HUDEP-2 (cell line): ENCODE measurements at regions not wholly inside any gene's neighbourhood (a gene's known extent, or its start where the extent isn't known, plus 50 kb on each side); places are given as distances from the start of the nearest gene placed in this dataset.

ENCODE experiments used
- DNase-seq, 76 experiments: peaks; one replicate each; lab custom pipeline; 2025; ENCODE audit not compliant: unreplicated experiment in 76 of 76; lab: John Stamatoyannopoulos, UW

DNA sequence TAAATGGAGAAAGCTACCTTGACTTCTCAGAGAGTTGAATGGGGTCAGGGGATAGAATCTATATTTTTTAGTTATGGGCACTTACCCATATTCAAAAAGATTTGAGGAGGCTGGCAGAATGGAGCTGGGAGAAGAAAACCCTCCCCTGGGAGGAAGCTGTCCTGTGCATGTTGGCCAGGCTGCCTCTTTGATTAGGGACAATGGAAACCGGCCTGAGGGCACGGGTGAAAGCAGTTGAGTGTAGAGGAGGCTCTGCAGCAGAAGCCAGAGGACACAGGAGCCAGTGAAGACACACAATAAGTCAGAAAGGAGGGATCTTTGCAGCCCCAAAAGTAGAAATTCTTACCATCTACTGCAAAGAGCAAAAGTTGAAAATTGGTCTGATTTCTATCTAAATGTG is 66.6 kb upstream of the B3GAT1 start:
- DNase-seq = no peak

DNA sequence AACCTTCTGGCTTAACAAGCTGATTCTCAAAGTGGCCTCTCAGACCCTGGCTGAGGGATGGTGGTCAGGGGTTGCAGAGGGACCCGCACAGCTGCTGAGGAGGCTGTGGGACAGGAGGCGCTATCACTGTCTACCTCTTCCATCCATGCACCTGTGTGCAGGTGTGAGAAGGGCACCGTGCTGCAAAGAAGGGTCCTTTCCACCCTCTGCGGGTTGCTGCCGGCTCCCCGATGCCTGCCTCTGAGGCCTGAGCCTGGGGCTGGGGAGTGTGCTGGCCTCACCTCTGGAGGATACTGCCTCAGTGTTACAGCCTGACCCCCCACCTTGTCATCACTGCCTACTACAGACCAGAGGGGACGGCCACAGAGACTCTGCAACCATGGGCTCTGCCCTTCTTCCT is 66.1 kb upstream of the B3GAT1 start:
- no peak for DNase-seq

- DNase-seq = no peak
Observed at GRCh38 chr11:134477486-134477885, 65.4 kb upstream of the B3GAT1 start.

GRCh38 chr11:134476435-134477021 is 64.5 kb upstream of the B3GAT1 start:
- peak in 3 of 76 experiments; percentile 5 to 16 (median 10) for DNase-seq

GRCh38 chr11:134475951-134476350 is 63.9 kb upstream of the B3GAT1 start:
- no peak for DNase-seq

DNA sequence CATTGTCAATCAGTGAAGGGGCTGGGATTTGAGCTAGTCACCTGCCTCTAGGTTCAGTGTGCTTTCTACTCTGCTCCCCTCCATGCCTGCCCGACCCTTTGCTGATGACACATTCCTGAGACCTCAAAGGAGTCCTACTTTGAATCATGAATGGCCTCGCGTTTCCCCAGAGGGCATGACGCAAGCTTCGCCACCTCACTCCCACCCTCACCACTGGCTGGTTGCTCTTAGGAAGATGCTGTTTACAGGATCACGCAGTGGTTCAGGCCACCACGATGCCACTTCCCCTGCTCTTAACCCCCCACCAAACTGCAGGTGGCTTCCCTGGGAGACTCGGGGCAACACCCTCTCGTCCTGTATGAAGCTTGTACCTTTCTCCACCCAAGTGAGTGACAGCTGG is 62.9 kb upstream of the B3GAT1 start:
- no peak for DNase-seq

DNA sequence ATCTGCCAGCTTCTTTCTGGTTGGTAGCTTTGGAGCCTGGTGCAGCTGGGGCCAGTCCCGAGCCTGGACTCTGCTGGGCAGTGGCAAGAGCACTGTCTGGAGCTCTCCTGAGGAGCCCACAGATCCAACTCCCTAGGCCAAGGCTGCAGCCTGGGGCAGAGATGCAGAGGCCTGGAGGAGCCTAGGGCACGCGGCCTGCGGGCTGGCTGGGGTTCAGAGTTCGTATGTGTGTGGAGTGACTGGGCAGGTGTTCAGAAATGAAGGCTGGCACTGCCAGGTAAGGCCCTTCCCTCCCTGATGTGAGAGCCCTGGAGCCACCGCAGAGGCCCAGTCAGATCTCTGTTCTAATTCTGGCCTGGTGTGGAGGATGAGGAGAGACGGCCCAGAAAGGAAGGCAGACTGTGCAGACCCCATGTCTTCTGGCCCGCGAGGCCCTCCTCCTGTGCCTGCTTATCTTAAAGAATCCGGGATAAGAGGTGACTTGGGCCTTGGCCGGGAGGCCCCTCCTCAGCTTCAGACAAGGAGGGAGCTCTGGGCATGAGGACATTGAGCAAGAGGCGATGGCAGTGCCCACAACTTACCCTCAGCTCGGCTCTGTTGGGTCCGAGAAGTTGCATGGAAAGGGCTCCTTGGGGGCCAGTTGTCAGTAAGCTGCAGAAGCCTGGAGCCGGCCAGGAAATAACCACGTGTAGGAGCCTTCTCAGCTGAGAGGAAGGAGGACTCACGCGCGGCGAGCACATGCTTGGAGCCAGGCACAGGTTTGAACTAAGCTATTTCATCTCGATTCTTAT is 62.2 kb upstream of the B3GAT1 start:
- DNase-seq = no peak

DNA sequence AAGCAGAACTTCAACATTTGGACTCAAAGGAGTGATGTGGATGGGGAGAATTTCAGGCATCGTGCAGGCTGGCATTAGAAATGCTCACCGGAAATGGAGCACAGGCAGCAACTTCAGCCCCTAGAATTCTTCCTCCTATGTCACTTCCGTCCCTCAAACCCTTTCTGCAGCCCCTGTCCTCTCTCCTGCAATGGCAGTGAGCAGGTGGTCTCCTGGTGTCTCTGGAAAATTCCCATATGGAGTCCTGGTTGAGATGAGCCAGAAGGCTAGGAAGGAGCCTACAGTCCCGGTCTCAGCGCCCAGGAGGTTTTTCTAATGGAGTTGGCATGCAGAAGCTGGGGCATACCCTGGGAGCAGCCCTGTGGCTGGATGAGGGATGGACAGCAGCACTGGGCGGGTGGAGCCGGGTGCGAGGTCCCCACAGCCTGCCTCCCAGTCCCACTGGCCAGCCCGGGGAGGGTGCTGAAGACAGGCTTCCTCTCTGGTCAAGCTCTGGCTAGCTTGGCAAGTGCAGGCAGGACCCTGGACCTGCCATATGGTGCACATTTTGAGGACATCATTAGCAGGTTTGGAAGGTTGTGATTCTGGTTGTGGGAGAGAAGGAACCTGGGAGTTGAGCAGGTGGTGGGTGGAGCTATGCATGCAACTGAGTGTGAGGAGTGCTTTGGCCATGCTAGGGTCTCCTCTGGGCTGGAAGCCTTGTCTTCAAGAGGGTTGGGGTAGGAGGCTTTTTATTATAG is 59.8 kb upstream of the B3GAT1 start:
- DNase-seq = no peak

- no peak for DNase-seq
Observed at GRCh38 chr11:134471087-134471715, 59.2 kb upstream of the B3GAT1 start.

DNA sequence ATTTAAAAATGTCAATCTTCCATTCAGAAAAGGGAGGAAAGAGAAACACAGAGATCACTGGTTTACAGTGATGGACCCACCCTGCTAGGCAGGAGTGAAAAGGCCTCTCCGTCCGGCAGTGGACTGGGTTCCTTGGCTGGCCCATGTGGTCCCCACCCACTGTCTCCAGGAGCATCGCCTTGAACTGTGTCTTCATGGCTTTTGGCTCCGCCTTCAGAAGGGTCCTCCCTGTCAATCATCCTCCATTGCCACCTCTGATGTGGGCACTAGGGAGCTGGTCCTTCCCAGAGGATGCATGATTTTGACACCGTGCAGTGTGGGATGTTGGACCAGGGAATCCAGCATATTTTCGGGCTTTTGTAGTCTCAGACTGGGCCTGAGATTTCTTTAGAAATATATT is 58.2 kb upstream of the B3GAT1 start:
- no peak for DNase-seq

DNA sequence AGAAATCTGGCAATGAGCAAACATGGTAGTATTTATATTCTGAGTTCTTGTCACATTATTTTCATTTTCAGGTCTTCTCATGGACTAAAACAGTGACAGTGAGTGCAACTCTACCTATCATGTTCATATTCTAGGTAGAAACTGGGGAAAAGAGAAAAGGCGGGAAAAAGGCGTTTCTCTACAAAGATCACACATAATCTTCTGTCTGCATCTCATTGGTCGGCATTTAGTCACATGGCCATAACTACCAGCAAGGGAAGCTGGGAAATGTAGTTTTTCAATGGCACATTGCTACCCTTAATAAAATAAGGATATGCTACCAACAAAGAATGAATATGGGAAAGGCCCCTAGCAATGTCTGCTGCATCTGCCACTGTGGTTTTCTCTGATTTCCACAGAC is 57.6 kb upstream of the B3GAT1 start:
- peak in 1 of 76 experiments; percentile 1 for DNase-seq

DNA sequence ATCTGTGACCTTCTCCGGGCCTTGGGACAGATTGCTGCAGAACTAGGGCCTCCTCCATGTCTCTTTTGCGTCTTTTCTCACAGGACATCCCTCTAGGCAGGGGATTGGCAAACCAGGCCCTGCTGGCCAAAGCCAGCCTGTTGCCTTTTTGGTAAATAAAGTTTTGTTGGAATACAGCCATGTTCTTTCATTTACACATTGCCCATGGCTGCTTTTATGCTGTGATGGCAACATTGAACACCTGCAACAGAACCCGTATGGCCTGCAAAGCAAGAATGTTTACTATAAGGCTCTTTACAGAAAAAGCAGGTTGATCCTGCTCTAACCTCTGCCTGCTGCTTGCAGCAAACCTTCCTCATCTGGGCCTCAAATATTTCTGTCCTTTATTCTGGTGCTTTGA is 56.8 kb upstream of the B3GAT1 start:
- DNase-seq = no peak

- no peak for DNase-seq
Observed at GRCh38 chr11:134468081-134468668, 56.1 kb upstream of the B3GAT1 start.

GRCh38 chr11:134466610-134467567 is 54.8 kb upstream of the B3GAT1 start:
- DNase-seq = no peak

DNA sequence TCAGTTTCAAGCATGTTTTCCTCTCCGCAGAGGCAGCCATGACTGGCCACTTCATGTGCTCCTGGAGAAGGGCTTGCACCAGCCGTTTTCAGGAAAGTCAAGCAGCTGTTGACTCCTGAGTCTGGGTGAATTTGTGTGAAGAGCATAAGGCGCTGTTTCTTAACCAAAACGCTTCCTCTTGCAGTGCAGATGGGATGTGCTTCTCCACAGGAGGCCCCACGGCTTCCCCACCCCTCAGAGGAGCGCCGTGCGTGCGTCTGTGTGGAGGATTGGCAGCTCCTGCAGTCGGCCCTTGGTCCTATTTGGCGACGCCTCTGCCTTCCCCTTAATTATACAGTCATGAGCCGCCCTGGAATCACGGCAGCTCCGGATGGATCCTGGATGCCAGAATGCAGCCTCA is 54.1 kb upstream of the B3GAT1 start:
- DNase-seq = no peak

DNA sequence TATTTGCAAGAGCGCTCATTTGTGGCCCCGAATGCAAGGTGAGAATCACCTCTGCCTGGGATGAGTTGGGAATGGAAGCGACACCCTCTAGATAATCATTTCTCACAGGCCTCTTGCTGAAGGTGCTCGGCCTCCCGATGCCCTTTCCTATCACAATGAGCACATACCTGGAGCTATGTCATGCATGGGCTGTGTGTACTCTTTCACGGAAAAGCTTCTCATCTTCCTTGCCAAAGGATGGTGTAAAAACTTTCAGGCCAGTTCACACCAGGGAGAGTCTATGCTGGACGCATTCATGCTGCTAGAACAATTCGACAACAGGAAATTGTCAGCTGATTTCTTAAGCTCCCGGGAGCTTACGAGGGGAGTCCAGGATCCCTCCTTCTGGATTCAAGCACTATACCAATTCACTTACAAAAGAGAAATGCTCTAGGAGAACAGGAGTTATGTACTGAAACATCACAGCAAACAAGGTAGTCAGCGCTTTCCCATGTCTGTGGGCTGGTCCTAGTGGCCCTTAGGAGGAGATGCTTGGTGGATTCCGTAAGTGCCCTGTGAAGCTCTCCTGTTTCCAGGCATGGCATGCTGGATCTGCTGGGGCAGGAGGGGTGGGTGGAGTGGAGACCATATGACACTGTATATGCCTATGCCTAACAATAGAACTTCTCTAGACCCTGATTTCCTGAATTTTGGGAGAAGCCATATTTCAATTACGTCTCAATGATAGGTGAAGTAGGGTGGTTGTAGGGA is 53.1 kb upstream of the B3GAT1 start:
- DNase-seq = no peak

DNA sequence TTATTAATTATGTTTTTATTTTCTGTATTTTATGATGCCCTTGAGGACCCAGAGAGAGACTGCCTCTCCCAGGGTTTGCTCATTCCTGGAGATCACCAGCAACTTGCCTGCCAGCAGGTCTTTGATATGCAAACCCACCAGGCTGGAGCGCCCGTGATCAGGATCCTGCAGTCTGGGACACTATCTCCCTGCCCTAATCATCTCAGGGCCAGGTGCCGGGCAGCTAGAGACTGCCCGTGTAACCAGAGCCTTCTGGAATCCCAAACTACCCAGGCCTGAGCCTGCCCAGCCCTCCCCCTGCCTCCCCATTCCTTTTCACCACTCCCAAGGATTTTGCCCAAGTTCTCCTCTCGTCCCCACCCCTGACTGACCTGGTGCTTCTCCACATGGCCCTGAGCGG is 52.2 kb upstream of the B3GAT1 start:
- no peak for DNase-seq

DNA sequence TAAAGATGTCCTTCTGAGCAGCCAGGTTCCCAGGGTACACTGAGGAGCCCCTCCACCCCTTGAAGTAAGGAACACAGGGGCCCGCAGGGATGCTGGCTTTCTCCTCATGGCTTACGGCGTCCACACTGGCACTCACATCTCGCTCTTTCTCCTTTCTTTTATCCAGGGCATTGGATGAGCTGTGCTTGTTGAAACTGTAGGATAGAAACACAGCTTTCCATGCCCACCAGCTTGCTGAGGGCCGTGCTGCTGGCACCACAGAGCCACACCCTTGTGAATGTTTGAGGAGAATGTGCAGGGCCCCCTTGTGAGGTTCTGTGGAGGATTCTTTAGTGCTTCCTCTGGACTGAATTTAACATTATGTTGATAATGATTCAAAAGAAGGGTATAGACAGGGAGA is 51.7 kb upstream of the B3GAT1 start:
- DNase-seq = no peak
